GM11168 (cell line): ENCODE measurements at regions not wholly inside any gene's neighbourhood (a gene's known extent, or its start where the extent isn't known, plus 50 kb on each side); places are given as distances from the start of the nearest gene placed in this dataset.

Source experiments
- in situ Hi-C: fragments of 300-500 bp; cut with MboI; formaldehyde crosslinking; loops from one replicate; pipeline ENCODE4 v1.12.0; 2022; ENCODE audit warnings: low sequenced_read_pairs; ENCODE audit not compliant: unreplicated experiment

GRCh38 chr13:34419025-34419424 lies 523.0 kb upstream of the NBEA start:
- in situ Hi-C loops: no loop called here

- in situ Hi-C loops: no loop called here
Observed at GRCh38 chr13:34419755-34420154, 522.3 kb upstream of the NBEA start.

GRCh38 chr13:34420702-34421346 lies 521.2 kb upstream of the NBEA start:
- in situ Hi-C loops: no loop called here

GRCh38 chr13:34421347-34421719 lies 520.7 kb upstream of the NBEA start:
- in situ Hi-C loops: no loop called here

- in situ Hi-C loops: no loop called here
Observed at GRCh38 chr13:34421858-34422475, 520.1 kb upstream of the NBEA start.

GRCh38 chr13:34422956-34423355 lies 519.1 kb upstream of the NBEA start:
- in situ Hi-C loops: no loop called here

GRCh38 chr13:34425327-34425949 lies 516.6 kb upstream of the NBEA start:
- in situ Hi-C loops: no loop called here

GRCh38 chr13:34428911-34429310 lies 513.2 kb upstream of the NBEA start:
- in situ Hi-C loops: no loop called here

GRCh38 chr13:34430294-34430693 lies 511.8 kb upstream of the NBEA start:
- in situ Hi-C loops: no loop called here

GRCh38 chr13:34431827-34432581 lies 510.1 kb upstream of the NBEA start:
- in situ Hi-C loops: no loop called here

- in situ Hi-C loops: no loop called here
Observed at GRCh38 chr13:34435338-34435737, 506.7 kb upstream of the NBEA start.

GRCh38 chr13:34437873-34438272 lies 504.2 kb upstream of the NBEA start:
- in situ Hi-C loops: no loop called here

GRCh38 chr13:34452831-34453230 lies 489.2 kb upstream of the NBEA start:
- in situ Hi-C loops: no loop called here

GRCh38 chr13:34458756-34459715 lies 483.0 kb upstream of the NBEA start:
- in situ Hi-C loops: no loop called here

GRCh38 chr13:34459856-34460255 lies 482.2 kb upstream of the NBEA start:
- in situ Hi-C loops: no loop called here

- in situ Hi-C loops: no loop called here
Observed at GRCh38 chr13:34462843-34463242, 479.2 kb upstream of the NBEA start.

GRCh38 chr13:34464011-34464410 lies 478.1 kb upstream of the NBEA start:
- in situ Hi-C loops: no loop called here

GRCh38 chr13:34465423-34465922 lies 476.6 kb upstream of the NBEA start:
- in situ Hi-C loops: no loop called here

GRCh38 chr13:34466301-34466700 lies 475.8 kb upstream of the NBEA start:
- in situ Hi-C loops: no loop called here
